ENCODE measurements at regions not wholly inside any gene's neighbourhood (a gene's known extent, or its start where the extent isn't known, plus 50 kb on each side); places are given as distances from the start of the nearest gene placed in this dataset.

DNA sequence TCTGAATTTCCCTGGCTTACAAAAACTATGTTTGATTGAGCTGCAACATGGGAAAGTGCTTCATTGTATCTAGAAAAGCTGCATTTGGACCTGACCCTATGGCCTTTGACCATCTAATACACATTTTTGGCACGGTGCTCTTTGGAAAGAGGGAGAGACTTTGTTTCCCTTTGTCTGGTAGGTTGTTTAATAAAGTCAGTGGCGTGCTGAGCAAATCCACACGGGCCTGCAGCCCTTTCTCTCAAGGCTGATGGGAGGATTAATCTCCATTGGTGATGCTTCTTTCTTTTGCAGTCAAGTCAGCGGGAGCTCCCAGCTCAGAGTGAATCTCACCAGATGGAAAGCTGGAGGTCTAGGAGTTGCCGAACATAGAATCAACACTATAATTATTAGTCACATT lies 314.7 kb upstream of the CNR1 start:
- H2AFZ ChIP-seq: 0 out of 2 replicates have a peak overlapping the region, but pooled peaks have one; percentile 38
- peaks cover 8% of the 10 kb centered on the region for H3K36me3 ChIP-seq (ENCODE audit: insufficient read depth)
- DNase-seq (ENCODE audit: low spot score) (no peak), ATAC-seq (no peak)
- Mint-ChIP-seq H3K9me3 (peaks cover 45% of the 10 kb centered on the region), H3K27me3 (ENCODE audit: insufficient read depth, low read depth, poor library complexity) (peaks cover 3% of the 10 kb centered on the region), H3K27ac (no peak overlapping the region), H3K4me3 (no peak overlapping the region), H3K4me1 (no peaks in the 10 kb centered on the region; the same call in 2 of the 3 replicates), H3K36me3 (ENCODE audit: low read depth) (peaks cover 19% of the 10 kb centered on the region)
- H3K27me3 ChIP-seq (ENCODE audit: insufficient read depth): no peaks in the 10 kb centered on the region
- H4K20me1 ChIP-seq (replicated peaks; ENCODE audit: insufficient read depth): no peaks in the 10 kb centered on the region
- H3K4me2 ChIP-seq: no peak overlapping the region
- no peaks in the 10 kb centered on the region for H3K4me1 ChIP-seq (ENCODE audit: insufficient read depth)
- no peaks in the 10 kb centered on the region for H3K79me2 ChIP-seq (replicated peaks; ENCODE audit: insufficient read depth)
- TF ChIP-seq EZH2phosphoT487 (IDR thresholded peaks at IDR 0.05; ENCODE audit: unreplicated experiment) (no peak), ZNF114 (CRISPR knock-in tag; IDR thresholded peaks at IDR 0.05) (no peak), EZH2 (IDR thresholded peaks at IDR 0.05; ENCODE audit: low read depth, unreplicated experiment) (no peak), CREB1 (CRISPR knock-in tag; IDR thresholded peaks at IDR 0.05; ENCODE audit: low read depth) (no peak), CTCF (conservative IDR thresholded peaks at IDR 0.05; ENCODE audit: low read depth in 2 of 2) (no peak), STAT1 (IDR thresholded peaks at IDR 0.05; ENCODE audit: unreplicated experiment) (no peak), ZNF331 (CRISPR knock-in tag; IDR thresholded peaks at IDR 0.05; ENCODE audit: low read depth) (no peak), NANOG (IDR thresholded peaks at IDR 0.05; ENCODE audit: borderline replicate concordance) (no peak), JUNB (IDR thresholded peaks at IDR 0.05; ENCODE audit: unreplicated experiment) (no peak), ETS1 (IDR thresholded peaks at IDR 0.05) (no peak)
- TF ChIP-seq, protein P1, sequence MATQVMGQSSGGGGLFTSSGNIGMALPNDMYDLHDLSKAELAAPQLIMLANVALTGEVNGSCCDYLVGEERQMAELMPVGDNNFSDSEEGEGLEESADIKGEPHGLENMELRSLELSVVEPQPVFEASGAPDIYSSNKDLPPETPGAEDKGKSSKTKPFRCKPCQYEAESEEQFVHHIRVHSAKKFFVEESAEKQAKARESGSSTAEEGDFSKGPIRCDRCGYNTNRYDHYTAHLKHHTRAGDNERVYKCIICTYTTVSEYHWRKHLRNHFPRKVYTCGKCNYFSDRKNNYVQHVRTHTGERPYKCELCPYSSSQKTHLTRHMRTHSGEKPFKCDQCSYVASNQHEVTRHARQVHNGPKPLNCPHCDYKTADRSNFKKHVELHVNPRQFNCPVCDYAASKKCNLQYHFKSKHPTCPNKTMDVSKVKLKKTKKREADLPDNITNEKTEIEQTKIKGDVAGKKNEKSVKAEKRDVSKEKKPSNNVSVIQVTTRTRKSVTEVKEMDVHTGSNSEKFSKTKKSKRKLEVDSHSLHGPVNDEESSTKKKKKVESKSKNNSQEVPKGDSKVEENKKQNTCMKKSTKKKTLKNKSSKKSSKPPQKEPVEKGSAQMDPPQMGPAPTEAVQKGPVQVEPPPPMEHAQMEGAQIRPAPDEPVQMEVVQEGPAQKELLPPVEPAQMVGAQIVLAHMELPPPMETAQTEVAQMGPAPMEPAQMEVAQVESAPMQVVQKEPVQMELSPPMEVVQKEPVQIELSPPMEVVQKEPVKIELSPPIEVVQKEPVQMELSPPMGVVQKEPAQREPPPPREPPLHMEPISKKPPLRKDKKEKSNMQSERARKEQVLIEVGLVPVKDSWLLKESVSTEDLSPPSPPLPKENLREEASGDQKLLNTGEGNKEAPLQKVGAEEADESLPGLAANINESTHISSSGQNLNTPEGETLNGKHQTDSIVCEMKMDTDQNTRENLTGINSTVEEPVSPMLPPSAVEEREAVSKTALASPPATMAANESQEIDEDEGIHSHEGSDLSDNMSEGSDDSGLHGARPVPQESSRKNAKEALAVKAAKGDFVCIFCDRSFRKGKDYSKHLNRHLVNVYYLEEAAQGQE (IDR thresholded peaks at IDR 0.05; ENCODE audit: unreplicated experiment): no peak
- no peaks in the 10 kb centered on the region for H3K9me2 ChIP-seq (ENCODE audit: insufficient read depth)
- H3F3A ChIP-seq (replicated peaks; ENCODE audit: low read depth): no peaks in the 10 kb centered on the region
- no peak overlapping the region for H3K27ac ChIP-seq (ENCODE audit: low read depth)
- H3K4me3 ChIP-seq: no peak overlapping the region
